Choroid plexus epithelial cell (primary cell): ENCODE measurements at regions not wholly inside any gene's neighbourhood (a gene's known extent, or its start where the extent isn't known, plus 50 kb on each side); places are given as distances from the start of the nearest gene placed in this dataset.
A peak's percentile ranks its signal among the peaks of the same experiment; 100 is the strongest.

Experiments
- DNase-seq: peaks from one replicate; pipeline ENCODE4 v3.0.0-alpha.2; 2010; ENCODE audit warnings: low read depth
- H3K4me3 ChIP-seq: 2 replicates; pipeline ENCODE4 v1.5.1; 2011; ENCODE audit warnings: low read depth, mild to moderate bottlenecking, control low read depth, low read length, moderate library complexity
- TF ChIP-seq, protein P1 (sequence below): conservative IDR thresholded peaks from 2 replicates; pipeline ENCODE4 v1.5.1; 2011; ENCODE audit warnings: low read depth, mild to moderate bottlenecking, control low read depth, inconsistent platforms, low read length, moderate library complexity

DNA sequence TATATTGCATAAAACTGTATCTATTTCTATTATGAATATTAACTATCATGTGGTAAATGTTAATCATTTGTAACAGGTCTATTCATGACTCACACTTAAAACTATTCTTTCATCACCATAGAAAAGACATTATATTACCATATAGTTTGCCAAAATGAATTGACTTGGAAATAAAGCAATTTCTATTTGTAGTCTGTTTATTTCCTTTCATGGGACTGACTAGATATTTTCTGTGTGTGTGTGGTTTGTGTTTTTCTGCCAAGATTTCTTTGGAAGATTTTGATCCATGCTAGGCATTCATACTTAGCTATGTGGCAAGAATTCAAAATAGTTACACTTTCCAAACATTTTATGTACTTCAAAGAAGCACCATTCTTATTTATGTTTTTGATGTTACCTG is 522.5 kb upstream of the AGTR1 start:
- H3K4me3 ChIP-seq: no peak overlapping the region
- TF ChIP-seq, protein P1, sequence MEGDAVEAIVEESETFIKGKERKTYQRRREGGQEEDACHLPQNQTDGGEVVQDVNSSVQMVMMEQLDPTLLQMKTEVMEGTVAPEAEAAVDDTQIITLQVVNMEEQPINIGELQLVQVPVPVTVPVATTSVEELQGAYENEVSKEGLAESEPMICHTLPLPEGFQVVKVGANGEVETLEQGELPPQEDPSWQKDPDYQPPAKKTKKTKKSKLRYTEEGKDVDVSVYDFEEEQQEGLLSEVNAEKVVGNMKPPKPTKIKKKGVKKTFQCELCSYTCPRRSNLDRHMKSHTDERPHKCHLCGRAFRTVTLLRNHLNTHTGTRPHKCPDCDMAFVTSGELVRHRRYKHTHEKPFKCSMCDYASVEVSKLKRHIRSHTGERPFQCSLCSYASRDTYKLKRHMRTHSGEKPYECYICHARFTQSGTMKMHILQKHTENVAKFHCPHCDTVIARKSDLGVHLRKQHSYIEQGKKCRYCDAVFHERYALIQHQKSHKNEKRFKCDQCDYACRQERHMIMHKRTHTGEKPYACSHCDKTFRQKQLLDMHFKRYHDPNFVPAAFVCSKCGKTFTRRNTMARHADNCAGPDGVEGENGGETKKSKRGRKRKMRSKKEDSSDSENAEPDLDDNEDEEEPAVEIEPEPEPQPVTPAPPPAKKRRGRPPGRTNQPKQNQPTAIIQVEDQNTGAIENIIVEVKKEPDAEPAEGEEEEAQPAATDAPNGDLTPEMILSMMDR: no peak
- peak; percentile 82 for DNase-seq

DNA sequence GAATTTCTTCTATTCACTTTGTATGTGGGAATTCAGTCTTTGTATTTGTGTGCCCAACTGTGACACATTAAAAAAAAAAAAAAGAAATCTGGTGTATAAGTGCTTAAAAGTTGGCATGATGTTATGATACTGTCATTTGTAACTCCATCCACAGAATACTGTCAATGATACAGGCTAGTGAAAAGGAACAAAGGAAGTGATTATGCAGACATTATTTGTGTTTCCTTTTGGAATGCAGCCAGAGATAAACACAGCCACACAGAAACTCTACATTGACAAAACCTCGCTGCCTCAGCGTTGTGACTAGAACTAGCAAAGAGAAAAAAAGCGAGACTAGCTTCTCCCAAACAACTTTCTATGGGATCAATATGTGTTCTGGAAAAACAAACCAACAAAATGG is 519.2 kb upstream of the AGTR1 start:
- H3K4me3 ChIP-seq: no peak overlapping the region
- TF ChIP-seq, protein P1: no peak
- DNase-seq: peak; percentile 41

DNA sequence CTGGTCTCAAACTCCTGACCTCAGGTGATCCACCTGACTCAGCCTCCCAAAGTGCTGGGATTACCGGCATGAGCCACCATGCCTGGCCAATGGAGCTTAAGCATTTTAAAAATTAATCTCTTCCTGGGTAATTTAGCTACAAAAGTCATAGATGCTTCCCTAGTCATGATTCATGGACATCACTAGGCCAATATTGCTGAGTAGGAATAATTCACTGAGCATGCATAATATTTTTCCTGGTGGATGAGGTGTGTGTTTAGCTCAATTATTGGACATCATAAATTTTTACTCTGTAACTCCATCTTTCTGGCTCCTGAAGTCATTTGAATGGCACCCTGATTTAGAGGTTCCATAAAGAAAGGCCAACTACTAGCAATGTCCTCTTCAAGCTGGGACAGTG is 512.9 kb upstream of the AGTR1 start:
- TF ChIP-seq, protein P1: no peak
- DNase-seq: no peak
- H3K4me3 ChIP-seq: no peak overlapping the region

DNA sequence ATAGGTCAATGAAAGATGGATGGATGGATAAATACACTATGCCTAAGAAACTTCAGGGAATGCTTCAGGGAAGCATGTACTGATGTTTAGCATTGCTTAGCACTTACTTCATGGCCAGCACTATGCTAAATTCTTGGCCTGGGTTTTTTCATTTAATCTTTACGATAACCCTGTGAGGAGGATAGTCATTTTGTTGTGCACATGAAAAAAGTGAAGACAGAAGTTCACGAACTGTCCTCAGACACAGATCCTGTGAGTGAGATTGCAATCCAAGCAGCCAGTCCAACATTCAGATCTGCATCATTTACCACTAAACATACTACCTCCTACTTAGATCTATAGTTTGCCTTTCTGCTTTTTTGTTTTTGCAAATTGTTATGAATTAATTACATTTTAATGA is 510.8 kb upstream of the AGTR1 start:
- TF ChIP-seq, protein P1: no peak

DNA sequence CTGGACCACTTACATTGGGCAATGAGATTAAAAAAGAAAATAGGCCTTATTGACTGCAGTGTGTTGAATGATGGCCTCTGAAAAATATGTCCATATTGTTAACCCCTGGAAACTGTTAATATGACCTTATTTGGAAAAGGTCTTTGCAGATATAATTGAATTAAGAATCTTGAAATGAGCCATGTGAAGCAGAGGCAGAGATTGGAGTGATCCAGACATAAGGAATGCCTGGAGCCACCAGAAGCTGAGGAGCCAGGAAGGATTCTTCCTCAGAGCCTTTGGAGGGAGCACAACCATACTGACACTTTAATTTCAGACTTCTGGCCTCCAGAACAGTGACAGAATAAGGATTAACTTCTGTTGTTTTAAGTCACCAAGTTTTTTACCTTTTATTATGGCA is 510.4 kb upstream of the AGTR1 start:
- TF ChIP-seq, protein P1: no peak
- H3K4me3 ChIP-seq: no peak overlapping the region
- no peak for DNase-seq

More for the DNA sequence above, 510.8 kb upstream of the AGTR1 start:
- DNase-seq: peak; percentile 28
- H3K4me3 ChIP-seq: no peak overlapping the region

DNA sequence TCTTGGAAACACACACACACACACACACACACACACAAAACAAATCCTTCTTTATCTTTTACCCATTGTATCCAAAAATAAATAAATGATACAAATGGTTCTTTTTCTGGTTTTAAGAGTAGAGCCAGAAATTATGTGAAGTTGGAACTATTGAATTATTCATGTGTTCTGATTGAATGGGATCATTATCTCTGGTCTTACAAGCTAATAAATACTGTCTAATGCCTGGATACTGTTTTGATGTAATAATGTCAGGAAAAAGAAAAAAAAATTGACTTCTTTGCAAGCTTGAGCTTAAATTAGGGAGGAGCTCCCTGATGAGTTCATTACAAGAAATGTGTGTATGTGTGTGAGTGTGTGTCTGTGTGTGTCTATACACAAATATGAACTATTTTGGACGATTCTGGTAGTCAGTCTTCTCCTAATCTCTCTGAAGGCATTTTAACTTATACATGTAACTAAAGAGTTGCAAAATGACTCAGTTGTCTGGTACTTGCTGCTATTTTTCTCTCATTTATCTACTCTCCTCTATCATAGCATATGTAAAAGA is 507.2 kb upstream of the AGTR1 start:
- TF ChIP-seq, protein P1: no peak
- no peak for DNase-seq
- no peak overlapping the region for H3K4me3 ChIP-seq

DNA sequence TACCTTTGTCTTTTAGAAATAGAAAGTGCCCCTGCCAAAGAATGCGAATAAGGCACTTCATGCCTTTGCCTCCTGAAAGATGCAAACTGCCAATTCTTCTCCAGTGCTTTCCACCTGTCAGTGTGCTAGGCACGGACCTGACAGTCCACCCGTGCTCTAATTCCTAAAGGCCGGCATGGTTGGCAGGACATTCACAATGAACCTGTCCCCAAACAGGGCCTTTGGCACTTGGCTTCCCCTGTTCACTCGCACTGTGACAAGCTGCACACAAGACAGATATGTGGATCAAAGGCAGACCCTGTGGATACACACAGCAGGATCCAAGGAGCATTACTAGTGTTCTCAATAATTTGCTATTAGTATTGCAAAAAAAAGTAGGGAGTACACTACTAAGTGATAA is 505.7 kb upstream of the AGTR1 start:
- TF ChIP-seq, protein P1: no peak
- H3K4me3 ChIP-seq: no peak overlapping the region
- no peak for DNase-seq
